ENCODE measurements at regions not wholly inside any gene's neighbourhood (a gene's known extent, or its start where the extent isn't known, plus 50 kb on each side); places are given as distances from the start of the nearest gene placed in this dataset.

DNA sequence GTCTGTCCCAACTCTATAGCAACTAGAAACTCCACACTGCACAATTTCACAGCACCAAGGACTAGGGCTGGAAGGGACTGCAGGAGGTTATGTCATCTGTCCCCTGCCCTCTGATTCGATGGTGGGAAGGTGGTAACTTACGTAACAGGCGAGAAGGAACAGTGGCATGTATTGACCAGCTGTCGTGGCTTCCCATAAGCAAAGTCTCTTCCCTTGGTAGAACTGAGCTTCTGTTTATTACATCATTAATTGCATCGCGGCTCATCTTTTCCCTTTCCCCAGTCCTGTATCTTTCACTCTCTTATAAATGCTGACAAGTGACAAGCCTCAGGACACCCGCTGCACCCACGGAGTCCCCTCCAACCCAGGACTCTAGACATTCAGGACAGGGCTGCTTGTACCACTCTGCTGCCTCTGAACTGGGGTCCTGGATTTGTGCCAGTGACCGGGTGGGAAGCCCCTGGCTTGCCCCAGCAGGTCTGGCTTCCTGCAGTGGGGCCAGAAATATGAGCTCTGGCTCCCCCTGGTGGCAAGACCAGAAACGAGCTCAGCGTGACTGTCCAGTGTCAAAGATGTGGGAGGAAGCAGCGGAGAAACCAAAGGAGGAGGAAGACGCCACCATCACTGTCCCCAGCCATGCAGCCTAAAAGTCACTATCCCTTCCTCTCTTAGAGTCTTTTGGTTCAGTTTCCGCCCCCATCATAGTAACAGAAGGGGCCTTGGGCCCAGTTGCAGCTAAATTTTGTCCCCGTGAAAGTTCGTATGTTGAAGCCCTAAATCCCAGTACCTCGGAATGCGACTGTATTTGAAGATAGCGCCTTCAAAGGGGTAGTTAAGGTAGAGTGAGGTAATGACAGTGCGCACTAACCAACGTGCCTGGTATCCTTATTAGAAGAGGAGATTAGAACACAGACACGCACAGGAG is 84.5 kb downstream of the ISX start (continued):
- TF ChIP-seq, protein P1, sequence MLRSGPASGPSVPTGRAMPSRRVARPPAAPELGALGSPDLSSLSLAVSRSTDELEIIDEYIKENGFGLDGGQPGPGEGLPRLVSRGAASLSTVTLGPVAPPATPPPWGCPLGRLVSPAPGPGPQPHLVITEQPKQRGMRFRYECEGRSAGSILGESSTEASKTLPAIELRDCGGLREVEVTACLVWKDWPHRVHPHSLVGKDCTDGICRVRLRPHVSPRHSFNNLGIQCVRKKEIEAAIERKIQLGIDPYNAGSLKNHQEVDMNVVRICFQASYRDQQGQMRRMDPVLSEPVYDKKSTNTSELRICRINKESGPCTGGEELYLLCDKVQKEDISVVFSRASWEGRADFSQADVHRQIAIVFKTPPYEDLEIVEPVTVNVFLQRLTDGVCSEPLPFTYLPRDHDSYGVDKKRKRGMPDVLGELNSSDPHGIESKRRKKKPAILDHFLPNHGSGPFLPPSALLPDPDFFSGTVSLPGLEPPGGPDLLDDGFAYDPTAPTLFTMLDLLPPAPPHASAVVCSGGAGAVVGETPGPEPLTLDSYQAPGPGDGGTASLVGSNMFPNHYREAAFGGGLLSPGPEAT (IDR thresholded peaks at IDR 0.05; ENCODE audit: low read depth) = peak; percentile 80
- TF ChIP-seq, protein P2, sequence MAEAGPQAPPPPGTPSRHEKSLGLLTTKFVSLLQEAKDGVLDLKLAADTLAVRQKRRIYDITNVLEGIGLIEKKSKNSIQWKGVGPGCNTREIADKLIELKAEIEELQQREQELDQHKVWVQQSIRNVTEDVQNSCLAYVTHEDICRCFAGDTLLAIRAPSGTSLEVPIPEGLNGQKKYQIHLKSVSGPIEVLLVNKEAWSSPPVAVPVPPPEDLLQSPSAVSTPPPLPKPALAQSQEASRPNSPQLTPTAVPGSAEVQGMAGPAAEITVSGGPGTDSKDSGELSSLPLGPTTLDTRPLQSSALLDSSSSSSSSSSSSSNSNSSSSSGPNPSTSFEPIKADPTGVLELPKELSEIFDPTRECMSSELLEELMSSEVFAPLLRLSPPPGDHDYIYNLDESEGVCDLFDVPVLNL (IDR thresholded peaks at IDR 0.05; ENCODE audit: low read depth, low read length) = no peak
- TF ChIP-seq TCF7 (IDR thresholded peaks at IDR 0.05; ENCODE audit: borderline replicate concordance) = no peak
- TF ChIP-seq MEF2B (IDR thresholded peaks at IDR 0.05; ENCODE audit: partially characterized antibody, poor library complexity, severe bottlenecking) = no peak
- no peak for TF ChIP-seq ZSCAN29 (IDR thresholded peaks at IDR 0.05)
- no peak for TF ChIP-seq TBL1XR1 (IDR thresholded peaks at IDR 0.05; ENCODE audit: low read depth, low read length)
- TF ChIP-seq NR2F1 (conservative IDR thresholded peaks at IDR 0.05) = no peak
- no peak for TF ChIP-seq STAT3 (IDR thresholded peaks at IDR 0.05; ENCODE audit: low read depth, low read length)
- no peak for TF ChIP-seq RBBP5 (conservative IDR thresholded peaks at IDR 0.05)
- TF ChIP-seq MTA3 (IDR thresholded peaks at IDR 0.05; ENCODE audit: borderline replicate concordance, low read length) = no peak
- TF ChIP-seq CREM (IDR thresholded peaks at IDR 0.05; ENCODE audit: low read depth) = no peak
- TF ChIP-seq HDAC2 (IDR thresholded peaks at IDR 0.05) = no peak
- TF ChIP-seq ETV6 (conservative IDR thresholded peaks at IDR 0.05 in 1 of 2, IDR thresholded peaks at IDR 0.05 in 1 of 2; ENCODE audit: borderline replicate concordance in 1 of 2, low read depth in 1 of 2) = no peak
- TF ChIP-seq, protein P3, sequence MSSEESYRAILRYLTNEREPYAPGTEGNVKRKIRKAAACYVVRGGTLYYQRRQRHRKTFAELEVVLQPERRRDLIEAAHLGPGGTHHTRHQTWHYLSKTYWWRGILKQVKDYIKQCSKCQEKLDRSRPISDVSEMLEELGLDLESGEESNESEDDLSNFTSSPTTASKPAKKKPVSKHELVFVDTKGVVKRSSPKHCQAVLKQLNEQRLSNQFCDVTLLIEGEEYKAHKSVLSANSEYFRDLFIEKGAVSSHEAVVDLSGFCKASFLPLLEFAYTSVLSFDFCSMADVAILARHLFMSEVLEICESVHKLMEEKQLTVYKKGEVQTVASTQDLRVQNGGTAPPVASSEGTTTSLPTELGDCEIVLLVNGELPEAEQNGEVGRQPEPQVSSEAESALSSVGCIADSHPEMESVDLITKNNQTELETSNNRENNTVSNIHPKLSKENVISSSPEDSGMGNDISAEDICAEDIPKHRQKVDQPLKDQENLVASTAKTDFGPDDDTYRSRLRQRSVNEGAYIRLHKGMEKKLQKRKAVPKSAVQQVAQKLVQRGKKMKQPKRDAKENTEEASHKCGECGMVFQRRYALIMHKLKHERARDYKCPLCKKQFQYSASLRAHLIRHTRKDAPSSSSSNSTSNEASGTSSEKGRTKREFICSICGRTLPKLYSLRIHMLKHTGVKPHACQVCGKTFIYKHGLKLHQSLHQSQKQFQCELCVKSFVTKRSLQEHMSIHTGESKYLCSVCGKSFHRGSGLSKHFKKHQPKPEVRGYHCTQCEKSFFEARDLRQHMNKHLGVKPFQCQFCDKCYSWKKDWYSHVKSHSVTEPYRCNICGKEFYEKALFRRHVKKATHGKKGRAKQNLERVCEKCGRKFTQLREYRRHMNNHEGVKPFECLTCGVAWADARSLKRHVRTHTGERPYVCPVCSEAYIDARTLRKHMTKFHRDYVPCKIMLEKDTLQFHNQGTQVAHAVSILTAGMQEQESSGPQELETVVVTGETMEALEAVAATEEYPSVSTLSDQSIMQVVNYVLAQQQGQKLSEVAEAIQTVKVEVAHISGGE (CRISPR knock-in tag; IDR thresholded peaks at IDR 0.05) = no peak
- TF ChIP-seq SMC3 (IDR thresholded peaks at IDR 0.05; ENCODE audit: borderline replicate concordance, low read length) = peak; percentile 85
- no peak for TF ChIP-seq HDAC6 (IDR thresholded peaks at IDR 0.05; ENCODE audit: unreplicated experiment)
- TF ChIP-seq SREBF1 (IDR thresholded peaks at IDR 0.05; ENCODE audit: low read length) = no peak
- peak; percentile 79 to 87 (median 82) for TF ChIP-seq CTCF (IDR thresholded peaks at IDR 0.05 in 2 of 3, conservative IDR thresholded peaks at IDR 0.05 in 1 of 3; ENCODE audit: control insufficient read depth in 2 of 3, extremely low read depth in 1 of 3, insufficient read depth in 1 of 3, low read depth in 3 of 3, low read length in 3 of 3)
- no peak for TF ChIP-seq ELK1 (IDR thresholded peaks at IDR 0.05; ENCODE audit: low read depth, low read length)
- TF ChIP-seq SUZ12 (IDR thresholded peaks at IDR 0.05; ENCODE audit: unreplicated experiment) = no peak
